ENCODE measurements at regions not wholly inside any gene's neighbourhood (a gene's known extent, or its start where the extent isn't known, plus 50 kb on each side); places are given as distances from the start of the nearest gene placed in this dataset.

- TF ChIP-seq EZH2phosphoT487 (IDR thresholded peaks at IDR 0.05; ENCODE audit: borderline replicate concordance, low read depth) (no peak), CTCF (IDR thresholded peaks at IDR 0.05) (no peak), NRF1 (IDR thresholded peaks at IDR 0.05; ENCODE audit: low read depth, low read length) (no peak), REST (IDR thresholded peaks at IDR 0.05; ENCODE audit: low read depth, low read length) (no peak), MXI1 (IDR thresholded peaks at IDR 0.05; ENCODE audit: low read depth, low read length) (no peak), TAF1 (IDR thresholded peaks at IDR 0.05; ENCODE audit: borderline replicate concordance, low read depth, low read length) (no peak), EP300 (IDR thresholded peaks at IDR 0.05; ENCODE audit: borderline replicate concordance in 1 of 2, low read depth in 1 of 2, low read length in 1 of 2) (no peak), IRF3 (IDR thresholded peaks at IDR 0.05; ENCODE audit: low read depth, low read length) (no peak), SIN3A (IDR thresholded peaks at IDR 0.05; ENCODE audit: borderline replicate concordance, low read depth, low read length) (no peak), RCOR1 (IDR thresholded peaks at IDR 0.05; ENCODE audit: low read length) (no peak), TEAD4 (IDR thresholded peaks at IDR 0.05; ENCODE audit: borderline replicate concordance, insufficient read depth) (no peak), GATA2 (CRISPR knock-in tag; IDR thresholded peaks at IDR 0.05) (no peak), USF2 (IDR thresholded peaks at IDR 0.05; ENCODE audit: borderline replicate concordance, low read depth, low read length) (no peak)
Measured at GRCh38 chr12:5268424-5269210, 163.3 kb upstream of the NTF3 start.
